CD14-positive monocyte (primary cell): ENCODE measurements at regions not wholly inside any gene's neighbourhood (a gene's known extent, or its start where the extent isn't known, plus 50 kb on each side); places are given as distances from the start of the nearest gene placed in this dataset.

Experiments used
- DNase-seq, 3 donors: peaks; one replicate each; pipeline ENCODE4 v3.0.0-alpha.2; 2011 to 2022
- H2AFZ ChIP-seq: 2 replicates; pipeline ENCODE4 v1.6.0; 2012; ENCODE audit warnings: mild to moderate bottlenecking, low read depth, low read length, inconsistent platforms; ENCODE audit not compliant: insufficient read depth, poor library complexity, severe bottlenecking
- H3K27ac ChIP-seq, 2 donors: 1 replicate in 1 of 2; 2 replicates in 1 of 2; pipeline ENCODE4 v1.5.1; 2012 to 2013; ENCODE audit warnings: low read length in 2 of 2, control low read depth in 1 of 2, inconsistent platforms in 1 of 2, low read depth in 1 of 2, mild to moderate bottlenecking in 1 of 2
- H3K27me3 ChIP-seq, 2 donors: one replicate each; pipeline versions ENCODE4 v1.6.0 to v1.6.1; 2011 to 2013; ENCODE audit warnings: low read length in 2 of 2; ENCODE audit not compliant: control insufficient read depth in 2 of 2, insufficient read depth in 2 of 2
- H3K36me3 ChIP-seq, 2 donors: replicated peaks in 1 of 2; 1 replicate in 1 of 2; 2 replicates in 1 of 2; pipeline versions ENCODE4 v1.5.1 to v1.6.1; 2012 to 2013; ENCODE audit warnings: low read length in 2 of 2, control low read depth in 1 of 2, inconsistent platforms in 1 of 2, mild to moderate bottlenecking in 1 of 2; ENCODE audit not compliant: insufficient read depth in 2 of 2, control insufficient read depth in 1 of 2
- H3K4me1 ChIP-seq, 2 donors: 1 replicate in 1 of 2; 2 replicates in 1 of 2; pipeline versions ENCODE4 v1.5.1 to v1.6.1; 2012 to 2013; ENCODE audit warnings: low read length in 2 of 2, control low read depth in 1 of 2, inconsistent platforms in 1 of 2, mild to moderate bottlenecking in 1 of 2, moderate library complexity in 1 of 2; ENCODE audit not compliant: insufficient read depth in 2 of 2, control insufficient read depth in 1 of 2
- H3K4me2 ChIP-seq: replicated peaks from 2 replicates; pipeline ENCODE3; 2012; ENCODE audit warnings: low read length, moderate library complexity, mild to moderate bottlenecking; ENCODE audit not compliant: poor library complexity, severe bottlenecking; ENCODE audit errors: extremely low read depth
- H3K4me3 ChIP-seq, 3 experiments: fragments of 200-600 bp in 1 of 3; sonication (generic) in 1 of 3; replicated peaks in 1 of 3; 1 replicate in 2 of 3; 2 replicates in 1 of 3; pipeline ENCODE4 v1.5.1; 2011 to 2013; ENCODE audit warnings: low read length in 3 of 3, mild to moderate bottlenecking in 3 of 3, control low read depth in 2 of 3, low read depth in 2 of 3, inconsistent platforms in 1 of 3, moderate library complexity in 1 of 3
- H3K79me2 ChIP-seq: 2 replicates; pipeline ENCODE4 v1.6.0; 2012; ENCODE audit warnings: mild to moderate bottlenecking, control low read depth, inconsistent platforms, low read length, moderate library complexity; ENCODE audit not compliant: insufficient read depth
- H3K9ac ChIP-seq: 2 replicates; pipeline ENCODE4 v1.6.0; 2017; ENCODE audit warnings: low read length, mild to moderate bottlenecking; ENCODE audit not compliant: insufficient read depth, poor library complexity, severe bottlenecking
- H3K9me3 ChIP-seq, 2 donors: replicated peaks in 1 of 2; 1 replicate in 1 of 2; 2 replicates in 1 of 2; pipeline versions ENCODE4 v1.5.1 to v1.6.1; 2012 to 2013; ENCODE audit warnings: low read length in 2 of 2, control low read depth in 1 of 2; ENCODE audit not compliant: control insufficient read depth in 1 of 2, insufficient read depth in 1 of 2
- H4K20me1 ChIP-seq: 2 replicates; pipeline ENCODE4 v1.6.0; 2012; ENCODE audit warnings: mild to moderate bottlenecking, low read length, control low read depth, moderate library complexity; ENCODE audit not compliant: insufficient read depth
- H3K27ac Mint-ChIP-seq, 7 donors: one replicate each; pipeline ENCODE4 v1.8.0; 2020; ENCODE audit warnings: mild to moderate bottlenecking in 7 of 7, mixed read lengths in 7 of 7, moderate library complexity in 6 of 7, inconsistent platforms in 2 of 7
- H3K27me3 Mint-ChIP-seq, 3 donors: one replicate each; pipeline ENCODE4 v1.8.0; 2021 to 2022; ENCODE audit warnings: low read depth in 3 of 3, mild to moderate bottlenecking in 3 of 3, mixed read lengths in 3 of 3, moderate library complexity in 3 of 3, inconsistent platforms in 1 of 3
- H3K36me3 Mint-ChIP-seq, 2 donors: one replicate each; pipeline ENCODE4 v1.8.0; 2020; ENCODE audit warnings: mixed read lengths in 2 of 2, inconsistent platforms in 1 of 2, mild to moderate bottlenecking in 1 of 2
- H3K4me1 Mint-ChIP-seq: one replicate; pipeline ENCODE4 v1.8.0; 2020; ENCODE audit warnings: mild to moderate bottlenecking, mixed read lengths
- H3K4me3 Mint-ChIP-seq, 2 donors: one replicate each; pipeline ENCODE4 v1.8.0; 2020; ENCODE audit warnings: mild to moderate bottlenecking in 2 of 2, mixed read lengths in 2 of 2, moderate library complexity in 1 of 2
- H3K9me3 Mint-ChIP-seq, 7 donors: one replicate each; pipeline ENCODE4 v1.8.0; 2020 to 2022; ENCODE audit warnings: mixed read lengths in 7 of 7, mild to moderate bottlenecking in 6 of 7, moderate library complexity in 6 of 7, inconsistent platforms in 2 of 7
- WGBS: methylation state at CpG from one replicate; pipeline ENCODE4 v1.1.5; 2013; ENCODE audit warnings: missing lambda C conversion rate; ENCODE audit not compliant: insufficient coverage; 5-methylcytosine and 5-hydroxymethylcytosine counted together
- intact Hi-C, 2 donors: fragments of 100-400 bp; cut with micrococcal nuclease; formaldehyde crosslinking; loops; one replicate each; pipeline versions ENCODE4 v1.15.0 to v1.15.1; 2023
- TF ChIP-seq, protein P1 (sequence below): fragments of 200-600 bp; IDR thresholded peaks from one replicate; pipeline ENCODE4 v1.8.0; 2022; ENCODE audit warnings: antibody characterized with exemption, mild to moderate bottlenecking

DNA sequence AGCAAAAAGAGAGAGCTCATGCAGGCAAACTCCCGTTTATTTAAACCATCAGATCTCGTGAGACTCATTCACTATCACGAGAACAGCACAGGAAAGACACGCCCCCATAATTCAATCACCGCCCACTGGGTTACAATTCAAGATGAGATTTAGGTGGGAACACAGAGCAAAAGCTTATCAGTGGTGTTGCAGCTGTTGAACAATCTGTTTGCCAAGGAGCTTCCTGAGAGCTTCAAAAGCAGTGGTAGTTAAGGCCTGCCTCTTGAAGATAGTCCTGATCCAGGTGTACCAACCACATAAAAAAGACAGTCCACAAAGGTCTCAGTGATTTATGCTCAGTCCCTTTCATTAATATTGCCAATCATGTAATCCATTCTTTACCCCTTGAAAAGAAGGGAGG is 269.4 kb upstream of the IRAK1BP1 start:
- Mint-ChIP-seq H3K36me3 (no peaks in the 10 kb centered on the region), H3K27me3 (peaks cover 0 to 2% (median 0%) of the 10 kb centered on the region in 3 donors), H3K9me3 (peaks cover 0 to 10% (median 2%) of the 10 kb centered on the region in 7 donors), H3K27ac (no peak overlapping the region), H3K4me3 (no peak overlapping the region), H3K4me1 (no peaks in the 10 kb centered on the region)
- H3K4me3 ChIP-seq = no peak overlapping the region
- TF ChIP-seq, protein P1, sequence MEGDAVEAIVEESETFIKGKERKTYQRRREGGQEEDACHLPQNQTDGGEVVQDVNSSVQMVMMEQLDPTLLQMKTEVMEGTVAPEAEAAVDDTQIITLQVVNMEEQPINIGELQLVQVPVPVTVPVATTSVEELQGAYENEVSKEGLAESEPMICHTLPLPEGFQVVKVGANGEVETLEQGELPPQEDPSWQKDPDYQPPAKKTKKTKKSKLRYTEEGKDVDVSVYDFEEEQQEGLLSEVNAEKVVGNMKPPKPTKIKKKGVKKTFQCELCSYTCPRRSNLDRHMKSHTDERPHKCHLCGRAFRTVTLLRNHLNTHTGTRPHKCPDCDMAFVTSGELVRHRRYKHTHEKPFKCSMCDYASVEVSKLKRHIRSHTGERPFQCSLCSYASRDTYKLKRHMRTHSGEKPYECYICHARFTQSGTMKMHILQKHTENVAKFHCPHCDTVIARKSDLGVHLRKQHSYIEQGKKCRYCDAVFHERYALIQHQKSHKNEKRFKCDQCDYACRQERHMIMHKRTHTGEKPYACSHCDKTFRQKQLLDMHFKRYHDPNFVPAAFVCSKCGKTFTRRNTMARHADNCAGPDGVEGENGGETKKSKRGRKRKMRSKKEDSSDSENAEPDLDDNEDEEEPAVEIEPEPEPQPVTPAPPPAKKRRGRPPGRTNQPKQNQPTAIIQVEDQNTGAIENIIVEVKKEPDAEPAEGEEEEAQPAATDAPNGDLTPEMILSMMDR = no peak
- no peak for DNase-seq
- no peaks in the 10 kb centered on the region for H3K36me3 ChIP-seq
- no peaks in the 10 kb centered on the region for H3K27me3 ChIP-seq
- H3K9ac ChIP-seq = no peak overlapping the region
- intact Hi-C loops = no loop called here
- H3K27ac ChIP-seq = no peak overlapping the region
- H3K4me2 ChIP-seq = no peak overlapping the region
- no peaks in the 10 kb centered on the region for H4K20me1 ChIP-seq
- H3K9me3 ChIP-seq = peaks cover 4 to 9% of the 10 kb centered on the region in 2 donors
- H2AFZ ChIP-seq = no peak overlapping the region
- no peaks in the 10 kb centered on the region for H3K79me2 ChIP-seq
- 92% methylated on average over 2 of the region's 5 CpGs for WGBS
- no peaks in the 10 kb centered on the region for H3K4me1 ChIP-seq

- Histone ChIP-seq H3K27me3 (no peaks in the 10 kb centered on the region), H3K36me3 (no peaks in the 10 kb centered on the region), H2AFZ (no peak overlapping the region), H3K9me3 (peaks cover 4 to 9% of the 10 kb centered on the region in 2 donors), H3K4me3 (no peak overlapping the region), H3K79me2 (no peaks in the 10 kb centered on the region), H4K20me1 (no peaks in the 10 kb centered on the region), H3K4me1 (no peaks in the 10 kb centered on the region), H3K9ac (no peak overlapping the region), H3K4me2 (no peak overlapping the region), H3K27ac (no peak overlapping the region)
- intact Hi-C loops = no loop called here
- Mint-ChIP-seq H3K36me3 (no peaks in the 10 kb centered on the region), H3K4me3 (no peak overlapping the region), H3K4me1 (no peaks in the 10 kb centered on the region), H3K27ac (no peak overlapping the region), H3K27me3 (peaks cover 0 to 2% (median 0%) of the 10 kb centered on the region in 3 donors), H3K9me3 (peaks cover 0 to 10% (median 2%) of the 10 kb centered on the region in 7 donors)
- no CpG with 5 or more reads among the region's 1 CpG for WGBS
- DNase-seq = no peak
- TF ChIP-seq, protein P1 = no peak
Observed at GRCh38 chr6:78598966-78599365, 268.4 kb upstream of the IRAK1BP1 start.
